Epithelial cell of prostate (primary cell): ENCODE measurements at regions not wholly inside any gene's neighbourhood (a gene's known extent, or its start where the extent isn't known, plus 50 kb on each side); places are given as distances from the start of the nearest gene placed in this dataset.
"Not testable (repeated sequence)": the region's sequence is repeated elsewhere in the genome, so short reads cannot be mapped to it uniquely, and the experiment has no call there.

Source experiments
- DNase-seq: peaks from one replicate; pipeline ENCODE4 v3.0.0-alpha.2; 2011; ENCODE audit warnings: low read depth, low spot score
- H3K27ac ChIP-seq: fragments of 450-650 bp; 2 replicates; pipeline ENCODE4 v1.5.1; 2017; ENCODE audit warnings: mild to moderate bottlenecking

GRCh38 chr6:86489042-86489441, 448.3 kb upstream of the HTR1E start:
- not testable (repeated sequence) for H3K27ac ChIP-seq, DNase-seq

DNA sequence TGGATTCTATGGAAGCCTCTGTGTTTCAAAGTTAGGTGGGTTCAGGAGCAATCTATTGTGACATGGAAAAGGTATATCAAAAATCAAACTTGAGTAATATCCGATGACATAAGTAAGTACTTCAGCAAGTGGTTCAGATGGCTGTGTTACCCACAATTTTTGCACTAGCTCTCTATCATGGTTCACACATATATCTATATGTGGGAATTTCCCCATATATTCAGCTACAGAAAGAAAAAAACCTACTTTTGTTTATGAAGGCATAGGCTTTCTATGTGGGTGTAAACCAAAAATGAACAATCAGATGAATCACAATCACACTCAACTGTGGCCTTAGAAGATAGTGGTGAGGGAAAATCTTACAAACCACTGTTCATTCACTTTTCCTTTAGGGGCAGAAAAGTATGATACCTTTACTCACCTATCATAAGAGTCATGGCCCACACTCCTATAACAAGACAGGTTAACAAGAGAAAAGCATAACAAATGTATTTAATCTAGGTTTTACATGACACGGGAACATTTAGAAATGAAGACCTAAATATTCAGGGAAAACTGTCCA, 449.6 kb upstream of the HTR1E start:
- no peak for DNase-seq
- H3K27ac ChIP-seq, result no peak overlapping the region

DNA sequence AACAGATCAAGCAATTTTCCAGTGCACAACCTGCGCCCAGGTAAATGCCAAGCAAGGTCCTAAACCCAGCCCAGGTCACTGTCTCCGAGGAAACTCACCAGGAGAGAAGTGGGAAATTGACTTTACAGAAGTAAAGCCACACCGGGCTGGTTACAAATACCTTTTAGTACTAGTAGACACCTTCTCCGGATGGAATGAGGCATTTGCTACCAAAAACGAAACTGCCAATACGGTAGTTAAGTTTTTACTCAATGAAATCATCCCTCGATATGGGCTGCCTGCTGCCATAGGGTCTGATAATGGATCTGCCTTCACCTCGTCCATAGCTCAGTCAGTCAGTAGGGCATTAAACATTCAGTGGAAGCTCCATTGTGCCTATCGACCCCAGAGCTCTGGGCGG, 459.0 kb upstream of the HTR1E start:
- H3K27ac ChIP-seq, DNase-seq: not testable (repeated sequence)

DNA sequence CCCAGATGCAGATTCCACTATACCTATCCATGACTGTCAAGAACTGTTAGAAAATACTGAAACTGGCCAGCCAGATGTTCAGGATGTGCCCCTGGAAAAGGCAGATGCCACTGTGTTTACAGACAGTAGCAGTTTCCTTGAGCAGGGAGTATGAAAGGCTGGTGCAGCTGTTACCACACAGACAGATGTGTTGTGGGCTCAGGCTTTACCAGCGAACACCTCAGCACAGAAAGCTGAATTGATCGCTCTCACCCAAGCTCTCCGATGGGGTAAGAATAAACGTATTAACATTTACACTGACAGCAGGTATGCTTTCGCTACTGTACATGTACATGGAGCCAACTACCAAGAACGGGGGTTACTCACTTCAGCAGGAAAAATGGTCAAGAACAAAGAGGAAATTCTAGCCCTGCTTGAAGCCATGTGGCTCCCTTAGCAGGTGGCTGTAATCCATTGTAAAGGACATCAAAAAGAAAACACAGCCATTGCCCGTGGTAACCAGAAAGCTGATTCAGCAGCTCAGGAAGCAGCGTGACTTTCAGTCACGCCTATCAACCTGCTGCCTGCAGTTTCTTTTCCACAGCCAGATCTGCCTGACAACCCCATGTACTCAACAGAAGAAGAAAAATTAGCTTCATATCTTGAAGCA, 459.7 kb upstream of the HTR1E start:
- H3K27ac ChIP-seq, result no peak overlapping the region
- no peak for DNase-seq

DNA sequence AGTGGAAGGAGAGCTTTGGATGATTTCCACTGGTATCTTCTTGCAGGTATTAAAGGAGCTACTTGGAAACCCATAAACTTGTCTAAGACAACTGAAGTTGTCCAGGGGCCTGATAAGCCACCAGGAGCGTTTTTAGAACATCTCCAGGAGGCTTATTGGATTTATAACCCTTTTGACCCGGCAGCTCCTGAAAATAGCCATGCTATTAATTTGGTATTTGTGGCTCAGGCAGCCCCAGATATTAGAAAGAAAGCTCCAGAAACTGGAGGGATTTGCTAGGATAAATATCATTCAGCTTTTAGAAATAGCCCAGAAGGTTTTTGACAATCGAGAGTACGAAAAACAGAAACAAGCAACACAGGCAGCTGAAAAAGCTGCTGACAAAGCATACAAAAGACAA, 461.0 kb upstream of the HTR1E start:
- no peak overlapping the region for H3K27ac ChIP-seq
- DNase-seq, result no peak

- DNase-seq, result no peak
- H3K27ac ChIP-seq, result no peak overlapping the region
Observed at GRCh38 chr6:86474081-86474480, 463.2 kb upstream of the HTR1E start.

DNA sequence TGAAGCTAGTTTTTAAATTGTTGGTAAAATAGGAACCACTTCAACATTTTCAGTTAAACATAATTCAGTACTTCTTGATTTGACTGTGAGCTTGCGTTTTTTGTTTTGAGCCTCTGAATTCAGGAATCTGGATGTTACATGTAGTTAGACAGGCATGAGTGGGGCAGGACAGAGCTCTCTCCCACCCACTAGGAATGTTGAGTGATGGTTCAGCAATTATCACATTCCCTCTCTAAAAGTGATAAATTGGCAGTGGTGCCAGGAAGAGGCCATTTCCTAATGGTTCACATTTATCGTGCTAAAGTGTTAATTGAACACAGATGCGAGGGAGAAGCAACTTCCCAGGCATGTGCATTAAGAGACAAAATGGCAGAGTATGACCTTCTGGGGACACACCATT, 465.5 kb upstream of the HTR1E start:
- no peak for DNase-seq
- no peak overlapping the region for H3K27ac ChIP-seq

DNA sequence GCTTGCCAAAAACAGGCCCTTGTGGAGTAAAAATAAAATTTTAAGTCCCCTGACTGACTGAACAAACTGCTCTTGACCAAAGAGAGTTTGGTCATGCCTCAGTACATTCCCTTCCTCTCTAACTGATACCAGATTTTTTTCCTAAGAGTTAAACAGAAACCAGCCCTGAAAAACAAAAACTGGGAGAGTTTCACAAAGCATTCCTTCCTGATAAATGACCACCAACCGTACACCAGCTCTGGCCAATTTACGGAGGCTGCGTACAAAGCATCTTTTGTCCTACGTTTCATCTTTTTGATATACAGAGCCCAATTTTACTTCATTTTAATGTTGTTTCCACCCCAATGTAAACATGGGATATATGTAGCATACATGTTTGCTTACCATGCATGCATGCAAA, 477.4 kb upstream of the HTR1E start:
- DNase-seq, result no peak
- no peak overlapping the region for H3K27ac ChIP-seq

DNA sequence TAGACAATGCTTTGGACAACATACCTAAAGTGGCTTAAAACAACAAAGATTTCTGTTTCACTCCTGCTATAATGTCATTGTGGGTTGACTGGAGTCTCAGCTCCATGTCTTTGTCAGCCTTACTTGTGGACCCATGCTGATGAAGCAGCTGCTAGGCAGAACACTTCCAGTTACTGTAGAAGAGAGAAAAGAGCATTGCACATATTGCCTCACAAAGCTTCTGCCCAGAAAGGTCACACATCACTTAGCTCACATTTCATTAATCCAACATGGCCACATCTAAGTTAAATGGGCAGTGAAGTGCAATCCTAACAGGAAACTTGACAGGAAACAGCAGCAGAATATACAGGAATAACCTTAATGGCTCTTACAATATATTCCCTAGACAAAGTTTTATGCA, 480.5 kb upstream of the HTR1E start:
- no peak overlapping the region for H3K27ac ChIP-seq
- DNase-seq, result no peak

GRCh38 chr6:86453232-86453631, 484.1 kb upstream of the HTR1E start:
- H3K27ac ChIP-seq, result no peak overlapping the region
- no peak for DNase-seq

- no peak overlapping the region for H3K27ac ChIP-seq
- DNase-seq, result no peak
Observed at GRCh38 chr6:86448398-86448797, 488.9 kb upstream of the HTR1E start.

GRCh38 chr6:86440608-86441007, 496.7 kb upstream of the HTR1E start:
- no peak overlapping the region for H3K27ac ChIP-seq
- no peak for DNase-seq

- no peak for DNase-seq
- no peak overlapping the region for H3K27ac ChIP-seq
Observed at GRCh38 chr6:86423571-86423970, 513.8 kb upstream of the HTR1E start.

- DNase-seq, result no peak
- H3K27ac ChIP-seq, result no peak overlapping the region
Observed at GRCh38 chr6:86412057-86412456, 525.3 kb upstream of the HTR1E start.

- no peak for DNase-seq
- no peak overlapping the region for H3K27ac ChIP-seq
Observed at GRCh38 chr6:86407128-86407527, 530.2 kb upstream of the HTR1E start.

DNA sequence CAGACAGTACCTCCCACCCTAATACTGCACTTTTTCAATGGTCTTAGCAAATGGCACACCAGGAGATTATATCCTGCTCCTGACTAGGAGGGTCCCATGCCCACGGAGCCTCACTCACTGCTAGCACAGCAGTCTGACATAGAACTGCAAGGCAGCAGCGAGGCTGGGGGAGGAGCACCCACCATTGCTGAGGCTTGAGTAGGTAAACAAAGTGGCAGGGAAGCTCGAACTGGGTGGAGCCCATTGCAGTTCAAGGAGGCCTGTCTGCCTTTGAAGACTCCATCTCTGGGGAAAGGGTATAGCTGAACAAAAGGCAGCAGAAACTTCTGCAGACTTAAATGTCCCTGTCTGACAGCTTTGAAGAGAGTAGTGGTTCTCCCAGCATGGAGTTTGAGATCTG, 544.5 kb upstream of the HTR1E start:
- not testable (repeated sequence) for H3K27ac ChIP-seq, DNase-seq

DNA sequence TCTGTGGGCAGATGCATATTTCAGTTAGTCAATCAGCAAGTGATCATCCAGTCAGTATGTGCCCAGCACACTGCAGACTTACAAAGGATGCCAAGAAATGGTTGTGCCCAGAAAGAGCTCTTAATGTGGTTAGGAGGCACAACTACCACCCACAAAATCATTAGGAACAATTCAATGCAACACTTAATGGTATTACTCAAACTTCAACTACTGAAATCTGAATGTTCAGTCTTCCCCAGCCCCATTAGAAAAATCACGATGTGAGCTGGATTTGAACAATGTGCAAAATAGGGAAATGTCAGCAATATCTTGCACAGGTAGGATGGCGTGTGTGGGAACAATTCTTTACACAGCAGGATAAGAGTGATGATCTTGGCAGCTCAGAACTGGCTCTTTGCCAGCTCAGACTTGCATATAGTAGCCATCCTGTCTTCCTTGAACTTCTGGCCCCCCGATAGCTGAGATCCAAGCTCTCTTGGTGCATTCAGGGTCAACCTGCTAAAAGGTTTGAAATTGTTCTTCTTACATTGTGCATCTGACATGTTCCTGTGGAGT, 556.7 kb upstream of the HTR1E start:
- no peak for DNase-seq
- no peak overlapping the region for H3K27ac ChIP-seq

DNA sequence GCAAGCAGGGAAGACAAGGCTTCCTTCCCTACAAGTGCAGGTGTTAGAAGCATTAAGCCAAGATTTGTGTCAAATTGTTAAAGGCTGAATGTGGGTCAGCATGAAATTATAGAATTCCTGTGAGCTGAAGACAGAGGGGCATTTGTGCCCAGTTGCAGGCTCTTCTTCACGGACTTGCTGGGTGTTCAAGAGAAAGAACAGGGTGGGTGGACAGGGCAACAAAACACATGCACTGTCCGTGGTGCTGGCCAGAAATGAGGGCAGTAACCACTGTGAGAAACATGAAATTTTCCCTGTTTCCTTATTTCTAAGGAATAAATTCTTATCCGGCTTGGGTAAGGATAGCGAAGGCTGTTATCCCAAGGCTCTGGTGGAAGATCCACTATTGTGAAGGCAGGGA, 579.5 kb upstream of the HTR1E start:
- no peak overlapping the region for H3K27ac ChIP-seq
- DNase-seq, result no peak

DNA sequence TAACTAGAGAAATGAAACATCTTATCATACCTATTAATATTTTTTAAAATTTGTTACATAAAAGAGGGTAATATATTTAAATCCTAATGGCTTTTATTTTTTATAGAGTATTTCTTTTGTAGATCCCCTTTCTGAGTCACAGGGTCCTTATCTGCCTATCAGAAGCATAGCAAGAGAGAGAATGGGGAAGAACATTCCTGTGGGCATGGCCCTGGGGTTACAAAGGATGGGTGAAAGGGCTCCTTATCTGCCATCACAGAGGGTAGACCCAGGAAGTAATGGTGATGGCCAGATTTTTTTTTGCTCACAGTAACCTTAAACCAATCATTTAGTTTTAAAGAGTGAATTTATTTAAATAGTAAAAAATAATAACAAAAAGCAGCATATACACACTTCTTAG, 582.1 kb upstream of the HTR1E start:
- DNase-seq, result no peak
- H3K27ac ChIP-seq, result no peak overlapping the region

DNA sequence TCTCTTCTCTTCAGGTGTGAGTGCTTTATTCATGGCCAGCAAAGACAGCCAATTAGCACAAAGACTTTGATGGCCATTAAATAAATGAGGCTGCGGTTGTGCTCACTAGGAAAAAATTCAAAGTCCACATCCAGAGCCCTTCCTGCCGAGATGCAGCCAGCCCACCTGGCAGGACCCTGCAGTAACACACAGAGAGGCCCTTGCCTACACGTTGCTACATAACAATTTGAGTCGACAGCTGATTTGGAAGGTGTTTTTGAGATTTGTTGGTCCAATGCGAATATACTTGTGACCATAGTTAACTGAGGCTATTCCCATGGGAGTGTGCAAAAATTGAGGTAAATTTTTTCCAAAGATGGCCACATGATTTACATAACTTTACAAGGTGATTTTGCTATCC, 605.4 kb upstream of the HTR1E start:
- H3K27ac ChIP-seq, result no peak overlapping the region
- DNase-seq, result no peak

GRCh38 chr6:86331265-86331840, 606.0 kb upstream of the HTR1E start:
- DNase-seq, result no peak
- H3K27ac ChIP-seq, result no peak overlapping the region

- H3K27ac ChIP-seq, result no peak overlapping the region
- DNase-seq, result no peak
Observed at GRCh38 chr6:86306210-86306609, 631.1 kb upstream of the HTR1E start.
